ENCODE measurements at regions not wholly inside any gene's neighbourhood (a gene's known extent, or its start where the extent isn't known, plus 50 kb on each side); places are given as distances from the start of the nearest gene placed in this dataset.

DNA sequence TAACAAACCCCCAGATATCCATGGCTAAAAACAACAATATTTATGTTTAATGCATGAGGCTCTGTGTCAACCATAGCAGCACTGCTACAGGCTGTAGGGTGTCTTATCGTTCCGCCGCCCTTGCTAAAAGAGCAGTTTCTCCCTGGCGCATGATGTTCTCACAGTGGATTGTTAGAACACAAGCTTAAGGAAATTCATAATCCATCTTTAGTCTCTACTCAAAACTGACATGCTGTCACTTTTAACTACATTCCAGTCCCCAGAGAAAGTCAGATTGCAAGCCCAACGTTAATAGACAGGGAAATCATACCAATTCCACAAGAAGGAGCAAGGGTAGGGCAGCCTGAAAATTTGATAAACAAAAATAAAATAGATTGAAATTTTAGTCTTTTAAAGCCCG, 1960.8 kb downstream of the PCDH7 start:
- Mint-ChIP-seq H3K4me3 (no peak overlapping the region), H3K9me3 (peaks cover 0 to 8% (median 1%) of the 10 kb centered on the region in 7 donors), H3K36me3 (no peaks in the 10 kb centered on the region), H3K27me3 (ENCODE audit: low read depth in 3 of 3) (peaks cover 0 to 2% (median 1%) of the 10 kb centered on the region in 3 donors), H3K4me1 (no peaks in the 10 kb centered on the region), H3K27ac (no peak overlapping the region)
- Histone ChIP-seq H3K4me3 (replicated peaks in 1 of 3; ENCODE audit: low read depth in 2 of 3, low read length in 3 of 3) (no peak overlapping the region), H3K27me3 (ENCODE audit: control insufficient read depth in 2 of 2, insufficient read depth in 2 of 2, low read length in 2 of 2) (no peaks in the 10 kb centered on the region), H3K4me1 (ENCODE audit: control insufficient read depth in 1 of 2, insufficient read depth in 2 of 2, low read length in 2 of 2) (no peaks in the 10 kb centered on the region), H2AFZ (ENCODE audit: insufficient read depth, low read depth, low read length, poor library complexity, severe bottlenecking) (no peak overlapping the region), H3K4me2 (replicated peaks; ENCODE audit: extremely low read depth, low read length, poor library complexity, severe bottlenecking) (no peak overlapping the region), H3K9me3 (replicated peaks in 1 of 2; ENCODE audit: control insufficient read depth in 1 of 2, insufficient read depth in 1 of 2, low read length in 2 of 2) (no peaks in the 10 kb centered on the region), H3K79me2 (ENCODE audit: insufficient read depth, low read length) (no peaks in the 10 kb centered on the region), H3K27ac (ENCODE audit: low read depth in 1 of 2, low read length in 2 of 2) (no peak overlapping the region), H3K36me3 (replicated peaks in 1 of 2; ENCODE audit: control insufficient read depth in 1 of 2, insufficient read depth in 2 of 2, low read length in 2 of 2) (no peaks in the 10 kb centered on the region), H3K9ac (ENCODE audit: insufficient read depth, low read length, poor library complexity, severe bottlenecking) (no peak overlapping the region), H4K20me1 (ENCODE audit: insufficient read depth, low read length) (no peaks in the 10 kb centered on the region)
- no peak for DNase-seq
- intact Hi-C loops (cut with micrococcal nuclease), result no loop called here
- WGBS (ENCODE audit: insufficient coverage), result no CpG with 5 or more reads among the region's 6 CpGs
- TF ChIP-seq, protein P1, sequence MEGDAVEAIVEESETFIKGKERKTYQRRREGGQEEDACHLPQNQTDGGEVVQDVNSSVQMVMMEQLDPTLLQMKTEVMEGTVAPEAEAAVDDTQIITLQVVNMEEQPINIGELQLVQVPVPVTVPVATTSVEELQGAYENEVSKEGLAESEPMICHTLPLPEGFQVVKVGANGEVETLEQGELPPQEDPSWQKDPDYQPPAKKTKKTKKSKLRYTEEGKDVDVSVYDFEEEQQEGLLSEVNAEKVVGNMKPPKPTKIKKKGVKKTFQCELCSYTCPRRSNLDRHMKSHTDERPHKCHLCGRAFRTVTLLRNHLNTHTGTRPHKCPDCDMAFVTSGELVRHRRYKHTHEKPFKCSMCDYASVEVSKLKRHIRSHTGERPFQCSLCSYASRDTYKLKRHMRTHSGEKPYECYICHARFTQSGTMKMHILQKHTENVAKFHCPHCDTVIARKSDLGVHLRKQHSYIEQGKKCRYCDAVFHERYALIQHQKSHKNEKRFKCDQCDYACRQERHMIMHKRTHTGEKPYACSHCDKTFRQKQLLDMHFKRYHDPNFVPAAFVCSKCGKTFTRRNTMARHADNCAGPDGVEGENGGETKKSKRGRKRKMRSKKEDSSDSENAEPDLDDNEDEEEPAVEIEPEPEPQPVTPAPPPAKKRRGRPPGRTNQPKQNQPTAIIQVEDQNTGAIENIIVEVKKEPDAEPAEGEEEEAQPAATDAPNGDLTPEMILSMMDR (IDR thresholded peaks at IDR 0.05), result no peak

DNA sequence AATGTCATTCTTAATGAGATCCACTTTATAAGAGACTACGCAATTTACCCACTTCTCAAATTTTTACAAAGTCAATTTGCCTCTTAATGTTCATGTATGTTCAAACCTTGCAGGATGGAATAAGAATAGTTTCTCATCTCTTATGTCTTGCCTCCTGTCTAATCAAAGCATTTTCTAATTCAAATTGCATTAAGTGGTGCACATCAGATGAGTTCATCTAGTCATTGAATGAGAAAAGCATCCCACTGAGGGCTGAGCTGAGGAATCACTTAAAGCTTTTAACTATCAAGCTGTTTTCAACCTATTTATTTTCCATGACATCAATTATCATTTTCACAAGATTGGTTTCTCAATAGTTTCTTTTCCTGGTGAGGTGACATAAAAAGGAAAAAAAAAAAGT, 1964.0 kb downstream of the PCDH7 start:
- H3K4me1 Mint-ChIP-seq, result no peaks in the 10 kb centered on the region
- no peak for DNase-seq
- Histone ChIP-seq H3K9me3 (replicated peaks in 1 of 2; ENCODE audit: control insufficient read depth in 1 of 2, insufficient read depth in 1 of 2, low read length in 2 of 2) (no peaks in the 10 kb centered on the region), H3K9ac (ENCODE audit: insufficient read depth, low read length, poor library complexity, severe bottlenecking) (no peak overlapping the region), H3K4me3 (replicated peaks in 1 of 3; ENCODE audit: low read depth in 2 of 3, low read length in 3 of 3) (no peak overlapping the region), H3K27me3 (ENCODE audit: control insufficient read depth in 2 of 2, insufficient read depth in 2 of 2, low read length in 2 of 2) (no peaks in the 10 kb centered on the region), H4K20me1 (ENCODE audit: insufficient read depth, low read length) (no peaks in the 10 kb centered on the region), H3K4me2 (replicated peaks; ENCODE audit: extremely low read depth, low read length, poor library complexity, severe bottlenecking) (no peak overlapping the region), H3K4me1 (ENCODE audit: control insufficient read depth in 1 of 2, insufficient read depth in 2 of 2, low read length in 2 of 2) (no peaks in the 10 kb centered on the region), H3K36me3 (replicated peaks in 1 of 2; ENCODE audit: control insufficient read depth in 1 of 2, insufficient read depth in 2 of 2, low read length in 2 of 2) (no peaks in the 10 kb centered on the region), H3K79me2 (ENCODE audit: insufficient read depth, low read length) (no peaks in the 10 kb centered on the region), H3K27ac (ENCODE audit: low read depth in 1 of 2, low read length in 2 of 2) (no peak overlapping the region), H2AFZ (ENCODE audit: insufficient read depth, low read depth, low read length, poor library complexity, severe bottlenecking) (no peak overlapping the region)
- intact Hi-C loops (cut with micrococcal nuclease), result no loop called here
- no peak overlapping the region for H3K27ac Mint-ChIP-seq
- H3K4me3 Mint-ChIP-seq, result no peak overlapping the region
- peaks cover 0 to 8% (median 1%) of the 10 kb centered on the region in 7 donors for H3K9me3 Mint-ChIP-seq
- peaks cover 0 to 2% (median 1%) of the 10 kb centered on the region in 3 donors for H3K27me3 Mint-ChIP-seq (ENCODE audit: low read depth in 3 of 3)
- TF ChIP-seq, protein P1 (IDR thresholded peaks at IDR 0.05), result no peak
- WGBS (ENCODE audit: insufficient coverage), result no CpG with 5 or more reads among the region's 1 CpG
- no peaks in the 10 kb centered on the region for H3K36me3 Mint-ChIP-seq
